Activated CD8-positive, alpha-beta memory T cell treated with anti-CD3 and anti-CD28 coated beads for 1 hour (primary cell): ENCODE measurements at regions not wholly inside any gene's neighbourhood (a gene's known extent, or its start where the extent isn't known, plus 50 kb on each side); places are given as distances from the start of the nearest gene placed in this dataset.
A peak's percentile ranks its signal among the peaks of the same experiment; 100 is the strongest.
"Not testable (repeated sequence)": the region's sequence is repeated elsewhere in the genome, so short reads cannot be mapped to it uniquely, and the experiment has no call there.

ENCODE experiments used
- DNase-seq, 2 donors: peaks; one replicate each; pipeline ENCODE4 v3.0.0-alpha.2; 2020; ENCODE audit warnings: low read depth in 1 of 2; ENCODE audit errors: extremely low read depth in 1 of 2

- DNase-seq, result not testable (repeated sequence)
Measured at GRCh38 chrX:124181515-124181914, 150.9 kb upstream of the TEX13D start.

- no peak for DNase-seq
Measured at GRCh38 chrX:124190440-124190839, 142.0 kb upstream of the TEX13D start.

- no peak for DNase-seq
Measured at GRCh38 chrX:124194199-124194598, 138.3 kb upstream of the TEX13D start.

GRCh38 chrX:124194901-124195300, 137.6 kb upstream of the TEX13D start:
- DNase-seq, result no peak

GRCh38 chrX:124203311-124203710, 129.1 kb upstream of the TEX13D start:
- DNase-seq, result no peak

- DNase-seq, result no peak
Measured at GRCh38 chrX:124208660-124209059, 123.8 kb upstream of the TEX13D start.

GRCh38 chrX:124209792-124210576, 122.5 kb upstream of the TEX13D start:
- DNase-seq, result no peak

- no peak for DNase-seq
Measured at GRCh38 chrX:124211312-124211942, 121.0 kb upstream of the TEX13D start.

- no peak for DNase-seq
Measured at GRCh38 chrX:124212622-124213021, 119.8 kb upstream of the TEX13D start.

- DNase-seq, result no peak
Measured at GRCh38 chrX:124215786-124216185, 116.7 kb upstream of the TEX13D start.

GRCh38 chrX:124216396-124217115, 115.9 kb upstream of the TEX13D start:
- DNase-seq, result no peak

- peak in 1 of 2 donors; percentile 26 for DNase-seq
Measured at GRCh38 chrX:124217304-124218251, 114.9 kb upstream of the TEX13D start.

- no peak for DNase-seq
Measured at GRCh38 chrX:124223524-124223923, 108.9 kb upstream of the TEX13D start.

GRCh38 chrX:124224528-124224927, 107.9 kb upstream of the TEX13D start:
- DNase-seq, result no peak

GRCh38 chrX:124226129-124226528, 106.3 kb upstream of the TEX13D start:
- no peak for DNase-seq

- no peak for DNase-seq
Measured at GRCh38 chrX:124228849-124229248, 103.6 kb upstream of the TEX13D start.

GRCh38 chrX:124229374-124229773, 103.1 kb upstream of the TEX13D start:
- no peak for DNase-seq

GRCh38 chrX:124230655-124231450, 101.6 kb upstream of the TEX13D start:
- DNase-seq, result no peak

- DNase-seq, result no peak
Measured at GRCh38 chrX:124231451-124231759, 101.1 kb upstream of the TEX13D start.
